Heart left ventricle (tissue), 16 donors: ENCODE measurements at regions not wholly inside any gene's neighbourhood (a gene's known extent, or its start where the extent isn't known, plus 50 kb on each side); places are given as distances from the start of the nearest gene placed in this dataset.
"Not testable (repeated sequence)": the region's sequence is repeated elsewhere in the genome, so short reads cannot be mapped to it uniquely, and the experiment has no call there.

ENCODE experiments used
- ATAC-seq, 4 donors: fragments of 200-7000 bp; cut with Tn5 transposase; one replicate each; pipeline ENCODE4 v1.9.1; 2020 to 2022; ENCODE audit warnings: moderate library complexity in 4 of 4, mild to moderate bottlenecking in 3 of 4, moderate number of reproducible peaks in 1 of 4
- DNase-seq, 5 donors: peaks; one replicate each; pipeline ENCODE4 v3.0.0-alpha.2; 2020
- H3K27ac ChIP-seq, 12 donors: fragments of 200-600 bp; sonication (generic) in 4 of 12; one replicate each; pipeline versions ENCODE4 v1.5.0 to v1.8.0; 2016 to 2022; ENCODE audit warnings: mild to moderate bottlenecking in 2 of 12
- H3K27me3 ChIP-seq, 9 donors: fragments of 200-600 bp; sonication (generic) in 2 of 9; one replicate each; pipeline versions ENCODE4 v1.5.1 to v1.8.0; 2016 to 2022; ENCODE audit warnings: mild to moderate bottlenecking in 3 of 9
- H3K36me3 ChIP-seq, 9 donors: fragments of 200-600 bp; sonication (generic) in 2 of 9; one replicate each; pipeline versions ENCODE4 v1.5.0 to v1.8.0; 2018 to 2022; ENCODE audit warnings: mild to moderate bottlenecking in 2 of 9
- H3K4me1 ChIP-seq, 12 donors: fragments of 200-600 bp; sonication (generic) in 4 of 12; one replicate each; pipeline versions ENCODE4 v1.5.0 to v1.8.0; 2016 to 2022; ENCODE audit warnings: mild to moderate bottlenecking in 3 of 12
- H3K4me3 ChIP-seq, 12 donors: fragments of 200-600 bp; sonication (generic) in 4 of 12; one replicate each; pipeline versions ENCODE4 v1.5.0 to v1.8.0; 2017 to 2022; ENCODE audit warnings: mild to moderate bottlenecking in 9 of 12, moderate library complexity in 4 of 12
- H3K9me3 ChIP-seq, 12 donors: fragments of 200-600 bp; sonication (generic) in 4 of 12; one replicate each; pipeline versions ENCODE4 v1.5.0 to v1.8.0; 2016 to 2022; ENCODE audit warnings: mild to moderate bottlenecking in 1 of 12
- WGBS, 4 donors: extraction: QIAGEN DNeasy Blood & Tissue Kit in 2 of 4; methylation state at CpG; one replicate each; pipeline versions ENCODE4 v1.1.5 to v1.1.7; 2013 to 2018; 5-methylcytosine and 5-hydroxymethylcytosine counted together
- intact Hi-C, 10 donors: fragments of 100-400 bp; cut with DNase I; formaldehyde crosslinking; loops; one replicate each; pipeline versions ENCODE4 v1.11.1 to v1.14.2; 2022
- TF ChIP-seq, protein P1 (sequence below), 12 donors: fragments of 200-600 bp; sonication (generic) in 4 of 12; IDR thresholded peaks; one replicate each; pipeline versions ENCODE4 v1.5.0 to v1.8.0; 2018 to 2022; ENCODE audit warnings: antibody characterized with exemption in 12 of 12, mild to moderate bottlenecking in 5 of 12
- donor health status: ischemic (EF 13 %, LVEDD 7.1; RV severe dilation, severe dysfunction).
- donor health status: healthy with polysubstance abuse.
- donor health status: DM: no; HTN: yes; CAD: no.
- donor health status: DM: no; HTN: no; CAD: no.
- donor health status: ischemic (EF 25% LVEDD 6.9; RV normal size, moderate dysfunction).
- donor health status: ischemic (EF 25% LVEDD 5.7; RV mildly dilated, moderate dysfunction).
- donor health status: healthy.
- donor health status: DM: yes; HTN: yes; CAD: no.
- donor health status: ischemic (EF 35%, LVEDD 5.7; RV mildly dilated, moderate dysfunction).
- donor health status: nonischemic (EF 11% LVEDD 7.7; RV severe dilation, severe dysfunction).
- donor health status: DM: yes; HTN: yes; CAD: no.
- donor health status: PGD.
- donor health status: ischemic (EF 29% LVEDD 5.4; RV normal size, mild dysfunction).
- donor health status: nonischemic (EF 23%, LVEDD 6.1; RV moderate dilation, normal function).

DNA sequence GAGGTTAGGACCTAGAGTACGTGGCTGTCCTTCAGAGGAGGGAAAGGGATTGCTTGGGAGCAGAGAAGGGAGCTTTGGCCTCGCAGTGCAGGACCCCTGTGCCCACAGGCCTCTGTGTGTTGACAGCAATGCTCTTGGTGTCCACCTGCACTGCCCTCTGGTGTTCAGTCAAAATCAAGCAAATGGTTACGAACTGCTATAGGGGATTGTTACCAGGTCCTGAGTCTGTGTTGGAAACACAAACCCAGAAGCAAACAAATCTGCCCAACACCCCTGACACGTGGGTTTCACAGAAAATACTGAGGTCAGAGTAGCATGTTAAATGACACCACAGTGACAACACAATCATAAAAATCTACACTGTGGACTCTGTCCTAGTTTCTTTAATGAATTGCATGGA lies 473.0 kb downstream of the SPATA31A1 start:
- ATAC-seq, H3K9me3 ChIP-seq, H3K4me1 ChIP-seq, H3K27me3 ChIP-seq, H3K36me3 ChIP-seq, H3K27ac ChIP-seq, H3K4me3 ChIP-seq, intact Hi-C loops, DNase-seq: not testable (repeated sequence)
- TF ChIP-seq, protein P1, sequence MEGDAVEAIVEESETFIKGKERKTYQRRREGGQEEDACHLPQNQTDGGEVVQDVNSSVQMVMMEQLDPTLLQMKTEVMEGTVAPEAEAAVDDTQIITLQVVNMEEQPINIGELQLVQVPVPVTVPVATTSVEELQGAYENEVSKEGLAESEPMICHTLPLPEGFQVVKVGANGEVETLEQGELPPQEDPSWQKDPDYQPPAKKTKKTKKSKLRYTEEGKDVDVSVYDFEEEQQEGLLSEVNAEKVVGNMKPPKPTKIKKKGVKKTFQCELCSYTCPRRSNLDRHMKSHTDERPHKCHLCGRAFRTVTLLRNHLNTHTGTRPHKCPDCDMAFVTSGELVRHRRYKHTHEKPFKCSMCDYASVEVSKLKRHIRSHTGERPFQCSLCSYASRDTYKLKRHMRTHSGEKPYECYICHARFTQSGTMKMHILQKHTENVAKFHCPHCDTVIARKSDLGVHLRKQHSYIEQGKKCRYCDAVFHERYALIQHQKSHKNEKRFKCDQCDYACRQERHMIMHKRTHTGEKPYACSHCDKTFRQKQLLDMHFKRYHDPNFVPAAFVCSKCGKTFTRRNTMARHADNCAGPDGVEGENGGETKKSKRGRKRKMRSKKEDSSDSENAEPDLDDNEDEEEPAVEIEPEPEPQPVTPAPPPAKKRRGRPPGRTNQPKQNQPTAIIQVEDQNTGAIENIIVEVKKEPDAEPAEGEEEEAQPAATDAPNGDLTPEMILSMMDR (IDR thresholded peaks at IDR 0.05): peak in 3 of 12 donors; percentile 8 to 22 (median 8)
- WGBS, 4 donors: 65 to 71% (median 67%) methylated on average over 4 of the region's 4 CpGs; no CpG with 5 or more reads in 1 of the 4 donors
